ENCODE measurements at regions not wholly inside any gene's neighbourhood (a gene's known extent, or its start where the extent isn't known, plus 50 kb on each side); places are given as distances from the start of the nearest gene placed in this dataset.

DNA sequence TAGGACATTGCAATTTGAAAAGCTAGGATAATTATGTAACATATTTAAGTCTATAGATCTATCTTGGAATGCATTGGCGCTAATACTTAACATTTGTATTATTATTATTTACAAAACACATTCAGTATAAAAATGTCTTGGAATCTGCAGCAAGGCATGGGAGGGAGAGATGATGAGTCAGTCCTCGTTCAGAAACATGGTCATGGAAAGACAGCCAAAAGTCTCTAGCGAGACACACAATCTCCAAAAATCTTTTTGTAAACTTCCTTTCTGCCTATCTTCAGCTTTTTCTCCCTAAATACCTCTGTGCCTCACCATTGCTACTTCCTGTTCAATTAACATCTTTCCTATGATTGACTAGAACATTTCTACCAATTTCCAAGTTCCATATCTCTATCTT is 188.4 kb upstream of the CACNA2D1 start:
- DNase-seq (ENCODE audit: low read depth): no peak
- TF ChIP-seq, protein P1, sequence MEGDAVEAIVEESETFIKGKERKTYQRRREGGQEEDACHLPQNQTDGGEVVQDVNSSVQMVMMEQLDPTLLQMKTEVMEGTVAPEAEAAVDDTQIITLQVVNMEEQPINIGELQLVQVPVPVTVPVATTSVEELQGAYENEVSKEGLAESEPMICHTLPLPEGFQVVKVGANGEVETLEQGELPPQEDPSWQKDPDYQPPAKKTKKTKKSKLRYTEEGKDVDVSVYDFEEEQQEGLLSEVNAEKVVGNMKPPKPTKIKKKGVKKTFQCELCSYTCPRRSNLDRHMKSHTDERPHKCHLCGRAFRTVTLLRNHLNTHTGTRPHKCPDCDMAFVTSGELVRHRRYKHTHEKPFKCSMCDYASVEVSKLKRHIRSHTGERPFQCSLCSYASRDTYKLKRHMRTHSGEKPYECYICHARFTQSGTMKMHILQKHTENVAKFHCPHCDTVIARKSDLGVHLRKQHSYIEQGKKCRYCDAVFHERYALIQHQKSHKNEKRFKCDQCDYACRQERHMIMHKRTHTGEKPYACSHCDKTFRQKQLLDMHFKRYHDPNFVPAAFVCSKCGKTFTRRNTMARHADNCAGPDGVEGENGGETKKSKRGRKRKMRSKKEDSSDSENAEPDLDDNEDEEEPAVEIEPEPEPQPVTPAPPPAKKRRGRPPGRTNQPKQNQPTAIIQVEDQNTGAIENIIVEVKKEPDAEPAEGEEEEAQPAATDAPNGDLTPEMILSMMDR (IDR thresholded peaks at IDR 0.05; ENCODE audit: control insufficient read depth, extremely low read depth, insufficient read depth): no peak
- H3K4me3 ChIP-seq (ENCODE audit: low read depth, low read length): no peak overlapping the region

DNA sequence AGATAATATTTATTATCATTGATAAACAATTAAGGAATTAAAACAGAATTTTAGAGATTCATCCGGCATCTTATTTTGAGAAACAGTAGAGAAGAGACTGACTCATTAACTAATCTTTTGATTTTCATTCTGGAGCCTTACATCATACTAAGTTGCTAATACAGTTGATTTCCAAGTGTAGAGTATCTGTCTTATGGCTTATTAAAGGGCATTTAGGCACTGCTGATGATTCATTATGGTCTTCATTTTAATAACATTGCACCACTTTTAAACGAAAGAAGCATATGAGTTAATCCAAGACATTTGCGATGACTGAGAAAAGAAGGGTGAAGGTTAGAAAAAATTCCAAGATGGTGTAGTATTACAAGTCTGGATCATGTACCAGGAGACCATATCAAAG is 186.0 kb upstream of the CACNA2D1 start:
- no peak for DNase-seq (ENCODE audit: low read depth)
- H3K4me3 ChIP-seq (ENCODE audit: low read depth, low read length): no peak overlapping the region
- TF ChIP-seq, protein P1 (IDR thresholded peaks at IDR 0.05; ENCODE audit: control insufficient read depth, extremely low read depth, insufficient read depth): no peak

DNA sequence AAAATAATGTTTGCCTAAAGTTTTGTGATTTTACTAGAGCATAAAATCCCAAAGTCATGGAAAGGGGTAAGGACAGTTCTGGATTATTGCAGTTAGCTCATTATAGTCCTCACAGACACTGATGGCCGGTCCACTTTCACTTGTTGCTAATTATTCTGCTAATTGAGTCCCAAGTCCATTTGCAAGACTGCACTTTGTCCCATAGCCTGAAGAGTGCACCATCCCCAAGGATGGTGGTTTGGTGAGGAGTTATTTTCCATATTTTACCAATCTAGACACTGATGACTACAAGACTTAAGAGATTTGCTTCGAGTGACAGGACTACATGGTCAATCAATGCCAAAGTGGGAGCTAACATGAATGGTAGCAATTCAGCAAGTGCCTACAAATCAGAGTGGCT is 181.8 kb upstream of the CACNA2D1 start:
- TF ChIP-seq, protein P1 (IDR thresholded peaks at IDR 0.05; ENCODE audit: control insufficient read depth, extremely low read depth, insufficient read depth): peak; percentile 59
- no peak overlapping the region for H3K4me3 ChIP-seq (ENCODE audit: low read depth, low read length)
- peak; percentile 13 for DNase-seq (ENCODE audit: low read depth)

DNA sequence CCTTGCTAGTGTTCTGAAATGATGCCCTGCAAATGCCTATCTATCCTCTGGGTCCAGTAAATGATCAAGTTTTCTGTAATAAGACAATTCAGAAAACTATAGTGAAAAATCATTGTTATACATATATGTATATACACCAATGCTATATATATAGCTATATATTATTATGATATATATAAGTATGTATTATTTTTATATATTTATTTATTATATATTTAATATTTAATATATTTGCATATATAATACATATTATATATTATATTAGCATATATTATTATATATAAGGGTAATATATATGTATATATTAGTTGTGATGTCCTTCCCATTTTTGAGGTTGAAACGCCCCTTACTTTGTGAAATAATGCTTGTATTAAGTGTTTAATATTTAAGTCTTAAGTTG is 181.4 kb upstream of the CACNA2D1 start:
- DNase-seq (ENCODE audit: low read depth): no peak
- TF ChIP-seq, protein P1 (IDR thresholded peaks at IDR 0.05; ENCODE audit: control insufficient read depth, extremely low read depth, insufficient read depth): no peak
- H3K4me3 ChIP-seq (ENCODE audit: low read depth, low read length): no peak overlapping the region

DNA sequence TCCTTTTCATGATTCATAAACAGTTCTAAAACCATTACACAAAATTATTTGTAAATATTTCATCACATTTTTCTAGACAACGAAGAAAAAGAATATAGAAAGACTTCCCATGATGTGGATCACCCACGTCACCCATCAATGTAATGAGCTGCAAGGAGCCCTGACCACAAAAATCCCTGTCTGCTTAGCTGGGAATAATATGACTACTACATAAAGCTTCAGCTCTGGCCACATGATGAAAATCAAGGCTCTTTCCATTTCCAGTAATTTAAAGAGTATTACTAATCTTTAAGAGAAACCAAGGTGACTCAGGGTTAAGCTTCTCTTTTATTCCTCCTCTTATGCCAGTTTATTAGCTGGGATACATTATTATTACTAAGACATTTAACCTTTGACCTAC is 180.8 kb upstream of the CACNA2D1 start:
- TF ChIP-seq, protein P1 (IDR thresholded peaks at IDR 0.05; ENCODE audit: control insufficient read depth, extremely low read depth, insufficient read depth): no peak
- no peak for DNase-seq (ENCODE audit: low read depth)
- no peak overlapping the region for H3K4me3 ChIP-seq (ENCODE audit: low read depth, low read length)

DNA sequence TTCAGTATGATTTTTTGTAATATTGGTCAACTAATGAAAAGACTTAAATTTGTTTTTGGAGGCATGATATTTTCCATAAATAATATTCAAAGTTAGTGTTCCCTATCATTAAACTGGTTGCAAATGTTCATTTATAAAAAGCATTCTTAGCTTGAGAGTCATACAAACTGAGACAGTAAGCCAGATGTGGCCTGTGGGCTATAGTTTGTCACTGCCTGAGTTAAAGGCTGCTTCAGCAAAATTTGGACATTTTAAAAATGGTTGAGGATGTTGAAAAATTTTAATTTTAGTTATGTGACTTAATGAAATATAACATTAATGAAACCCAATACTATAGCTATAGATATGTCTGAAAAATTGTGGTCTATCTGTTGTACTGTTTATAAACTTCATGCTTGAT is 180.2 kb upstream of the CACNA2D1 start:
- no peak overlapping the region for H3K4me3 ChIP-seq (ENCODE audit: low read depth, low read length)
- TF ChIP-seq, protein P1 (IDR thresholded peaks at IDR 0.05; ENCODE audit: control insufficient read depth, extremely low read depth, insufficient read depth): no peak

DNA sequence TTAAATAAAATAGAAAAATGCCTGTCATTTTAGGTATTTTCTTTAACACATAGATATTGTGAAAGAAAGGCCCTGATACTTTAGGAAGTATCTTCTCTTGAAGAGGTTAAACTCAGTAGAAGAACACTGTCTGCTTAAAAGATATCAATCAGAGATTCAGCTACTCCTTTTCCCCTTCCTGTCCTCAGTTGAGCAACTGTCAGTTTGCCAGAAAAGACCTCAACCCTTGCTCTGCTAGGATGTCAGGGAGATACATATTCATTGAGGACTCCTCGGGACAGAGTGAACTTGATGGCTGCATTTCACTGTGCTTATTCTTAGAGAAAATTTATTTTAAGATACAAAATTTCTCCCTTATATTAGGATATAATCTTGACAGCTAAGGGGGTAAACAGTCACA is 173.6 kb upstream of the CACNA2D1 start:
- TF ChIP-seq, protein P1 (IDR thresholded peaks at IDR 0.05; ENCODE audit: control insufficient read depth, extremely low read depth, insufficient read depth): no peak
- H3K4me3 ChIP-seq (ENCODE audit: low read depth, low read length): no peak overlapping the region

More for the DNA sequence above, 180.2 kb upstream of the CACNA2D1 start:
- no peak for DNase-seq (ENCODE audit: low read depth)

More for the DNA sequence above, 173.6 kb upstream of the CACNA2D1 start:
- DNase-seq (ENCODE audit: low read depth): no peak
